Activated naive CD4-positive, alpha-beta T cell treated with anti-CD3 and anti-CD28 coated beads, Interleukin-2, amount 50 U/mL, for 24 hours (primary cell): ENCODE measurements at regions not wholly inside any gene's neighbourhood (a gene's known extent, or its start where the extent isn't known, plus 50 kb on each side); places are given as distances from the start of the nearest gene placed in this dataset.
"Not testable (repeated sequence)": the region's sequence is repeated elsewhere in the genome, so short reads cannot be mapped to it uniquely, and the experiment has no call there.

ENCODE experiments used
- H3K27ac Mint-ChIP-seq: one replicate; pipeline ENCODE4 v1.8.0; 2021; ENCODE audit warnings: mild to moderate bottlenecking, mixed read lengths
- H3K27me3 Mint-ChIP-seq: one replicate; pipeline ENCODE4 v1.8.0; 2021; ENCODE audit warnings: mixed read lengths
- H3K36me3 Mint-ChIP-seq: one replicate; pipeline ENCODE4 v1.8.0; 2021; ENCODE audit warnings: mixed read lengths
- H3K4me1 Mint-ChIP-seq: one replicate; pipeline ENCODE4 v1.8.0; 2021; ENCODE audit warnings: mixed read lengths
- H3K4me3 Mint-ChIP-seq: one replicate; pipeline ENCODE4 v1.8.0; 2021; ENCODE audit warnings: mild to moderate bottlenecking, mixed read lengths
- H3K9me3 Mint-ChIP-seq: one replicate; pipeline ENCODE4 v1.8.0; 2021; ENCODE audit warnings: mixed read lengths

- H3K9me3 Mint-ChIP-seq = peaks cover 8% of the 10 kb centered on the region
- peaks cover 1% of the 10 kb centered on the region for H3K36me3 Mint-ChIP-seq
- no peaks in the 10 kb centered on the region for H3K4me1 Mint-ChIP-seq
- no peak overlapping the region for H3K4me3 Mint-ChIP-seq
- H3K27ac Mint-ChIP-seq = no peak overlapping the region
- H3K27me3 Mint-ChIP-seq = peaks cover 7% of the 10 kb centered on the region
Measured at GRCh38 chr4:100635899-100636298, 118.1 kb upstream of the EMCN start.

DNA sequence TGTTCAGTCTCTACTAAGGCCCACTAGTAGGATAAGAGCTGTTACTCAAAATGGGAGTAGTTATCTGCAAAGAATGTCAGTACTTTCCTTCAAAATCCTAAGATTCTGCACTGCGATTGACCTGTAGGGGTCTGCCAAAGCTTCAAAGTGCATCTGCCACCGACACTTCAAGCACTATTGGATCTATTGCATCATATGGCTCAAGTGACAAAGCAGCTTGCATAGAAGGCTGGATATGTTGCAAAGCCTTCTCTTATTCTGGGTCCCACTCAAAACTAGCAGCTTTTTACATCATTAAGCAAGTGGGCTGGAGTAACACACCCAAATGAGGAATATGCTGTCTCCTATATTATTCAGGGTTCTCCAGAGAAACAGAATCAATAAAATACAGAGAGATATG lies 115.4 kb upstream of the EMCN start:
- H3K9me3 Mint-ChIP-seq = peaks cover 8% of the 10 kb centered on the region
- no peak overlapping the region for H3K27ac Mint-ChIP-seq
- peaks cover 5% of the 10 kb centered on the region for H3K27me3 Mint-ChIP-seq
- no peaks in the 10 kb centered on the region for H3K4me1 Mint-ChIP-seq
- peaks cover 1% of the 10 kb centered on the region for H3K36me3 Mint-ChIP-seq
- H3K4me3 Mint-ChIP-seq = no peak overlapping the region

DNA sequence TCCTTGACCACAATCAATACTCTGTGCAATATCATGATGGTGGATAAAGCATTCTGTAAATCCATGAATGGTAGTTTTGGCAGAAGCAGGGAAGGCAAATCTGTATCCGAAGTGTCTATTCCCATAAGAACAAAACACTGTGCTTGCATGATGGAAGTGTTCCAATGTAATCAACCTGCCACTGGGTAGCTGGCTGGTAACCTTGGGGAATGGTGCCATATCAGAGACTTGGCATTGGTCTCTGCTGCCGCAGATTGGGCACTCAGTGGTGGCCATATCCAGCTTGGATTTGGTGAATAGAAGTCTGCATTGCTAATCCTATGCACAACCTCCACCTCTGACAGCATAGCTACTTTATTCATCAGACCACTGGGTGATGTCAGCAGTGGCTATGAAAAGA lies 114.3 kb upstream of the EMCN start:
- Mint-ChIP-seq H3K36me3 (no peaks in the 10 kb centered on the region), H3K27ac (no peak overlapping the region), H3K4me1 (no peaks in the 10 kb centered on the region), H3K4me3 (no peak overlapping the region), H3K9me3 (no peaks in the 10 kb centered on the region), H3K27me3 (peaks cover 3% of the 10 kb centered on the region)

DNA sequence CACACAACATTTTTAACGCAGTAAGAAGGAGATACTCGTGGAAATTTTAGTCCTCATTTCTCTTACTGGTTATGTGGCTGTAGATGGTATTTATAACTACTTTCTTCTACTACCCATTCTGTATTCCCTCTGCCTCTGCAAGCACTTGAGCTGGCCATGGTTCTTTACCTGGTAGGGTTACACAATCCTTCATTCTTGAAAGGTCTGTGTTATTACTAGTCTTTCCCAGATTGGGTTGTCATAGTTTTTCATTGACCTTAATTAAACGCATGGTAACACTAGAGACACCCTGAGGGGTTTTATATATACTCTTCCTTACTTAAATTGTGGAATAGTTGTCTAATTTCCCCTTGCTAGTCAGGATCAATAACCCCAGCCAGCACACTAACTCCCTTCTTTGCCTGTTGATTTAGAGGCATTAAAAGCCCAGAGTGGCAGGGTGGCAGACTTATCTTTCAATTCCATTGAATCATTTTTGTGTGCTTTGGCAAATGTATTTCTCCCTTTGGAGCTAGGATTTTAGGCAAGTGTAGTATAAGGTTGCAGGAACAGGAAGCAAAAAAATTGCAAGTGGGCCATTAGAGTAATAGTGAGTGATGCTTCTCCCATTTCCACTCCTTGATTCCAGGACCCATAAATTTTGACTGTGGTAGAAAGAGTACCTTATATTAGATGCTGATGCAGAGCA lies 113.6 kb upstream of the EMCN start:
- H3K36me3 Mint-ChIP-seq = no peaks in the 10 kb centered on the region
- no peaks in the 10 kb centered on the region for H3K9me3 Mint-ChIP-seq
- H3K4me3 Mint-ChIP-seq = no peak overlapping the region
- H3K4me1 Mint-ChIP-seq = no peaks in the 10 kb centered on the region
- no peak overlapping the region for H3K27ac Mint-ChIP-seq
- peaks cover 1% of the 10 kb centered on the region for H3K27me3 Mint-ChIP-seq

GRCh38 chr4:100630341-100630740 lies 112.5 kb upstream of the EMCN start:
- H3K9me3 Mint-ChIP-seq = no peaks in the 10 kb centered on the region
- no peaks in the 10 kb centered on the region for H3K4me1 Mint-ChIP-seq
- H3K4me3 Mint-ChIP-seq = no peak overlapping the region
- H3K27ac Mint-ChIP-seq = no peak overlapping the region
- no peaks in the 10 kb centered on the region for H3K36me3 Mint-ChIP-seq
- H3K27me3 Mint-ChIP-seq = peaks cover 1% of the 10 kb centered on the region

DNA sequence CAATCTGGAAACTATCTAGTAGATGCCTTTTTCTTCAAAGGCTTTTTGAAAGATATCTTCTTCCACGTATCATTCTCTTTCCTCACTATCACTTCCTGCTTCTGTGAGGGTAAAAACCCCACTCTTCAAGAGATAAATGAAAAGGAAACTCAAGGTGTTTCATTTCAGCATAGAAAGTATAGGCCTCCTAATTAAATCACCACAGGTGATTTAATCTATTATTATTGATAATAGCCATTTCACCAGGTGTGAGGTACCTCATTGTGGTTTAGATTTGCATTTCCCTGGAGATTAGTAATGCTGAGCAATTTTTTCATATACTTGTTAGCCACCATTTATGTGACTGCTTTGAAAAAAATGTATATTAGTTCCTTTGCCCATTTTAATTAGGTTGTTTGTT lies 92.0 kb upstream of the EMCN start:
- H3K4me3 Mint-ChIP-seq = no peak overlapping the region
- peaks cover 12% of the 10 kb centered on the region for H3K4me1 Mint-ChIP-seq
- H3K9me3 Mint-ChIP-seq = no peaks in the 10 kb centered on the region
- no peak overlapping the region for H3K27ac Mint-ChIP-seq
- no peaks in the 10 kb centered on the region for H3K27me3 Mint-ChIP-seq
- H3K36me3 Mint-ChIP-seq = no peaks in the 10 kb centered on the region

DNA sequence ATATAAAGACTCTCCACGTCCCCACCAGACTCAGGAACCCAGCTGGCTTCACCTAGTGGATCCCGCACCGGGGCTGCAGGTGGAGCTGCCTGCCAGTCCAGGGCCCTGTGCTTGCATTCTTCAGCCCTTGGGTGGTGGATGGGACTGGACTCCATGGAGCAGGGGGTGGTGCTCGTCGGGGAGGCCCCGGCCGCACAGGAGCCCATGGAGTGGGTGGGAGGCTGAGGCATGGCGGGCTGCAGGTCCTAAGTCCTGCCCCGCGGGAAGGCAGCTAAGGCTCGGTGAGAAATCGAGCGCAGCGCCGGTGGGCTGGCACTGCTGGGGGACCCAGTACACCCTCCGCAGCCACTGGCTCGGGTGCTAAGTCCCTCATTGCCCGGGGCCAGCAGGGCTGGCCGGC lies 90.8 kb upstream of the EMCN start:
- not testable (repeated sequence) for H3K27ac Mint-ChIP-seq, H3K36me3 Mint-ChIP-seq, H3K4me3 Mint-ChIP-seq, H3K9me3 Mint-ChIP-seq, H3K27me3 Mint-ChIP-seq
- H3K4me1 Mint-ChIP-seq = peaks cover 12% of the 10 kb centered on the region

GRCh38 chr4:100605144-100605543 lies 87.3 kb upstream of the EMCN start:
- H3K4me3 Mint-ChIP-seq = no peak overlapping the region
- H3K4me1 Mint-ChIP-seq = peaks cover 9% of the 10 kb centered on the region
- H3K27me3 Mint-ChIP-seq = no peaks in the 10 kb centered on the region
- no peak overlapping the region for H3K27ac Mint-ChIP-seq
- H3K9me3 Mint-ChIP-seq = no peaks in the 10 kb centered on the region
- H3K36me3 Mint-ChIP-seq = no peaks in the 10 kb centered on the region

GRCh38 chr4:100593935-100594334 lies 76.1 kb upstream of the EMCN start:
- no peaks in the 10 kb centered on the region for H3K4me1 Mint-ChIP-seq
- H3K36me3 Mint-ChIP-seq = no peaks in the 10 kb centered on the region

GRCh38 chr4:100591161-100591876 lies 73.5 kb upstream of the EMCN start:
- no peaks in the 10 kb centered on the region for H3K9me3 Mint-ChIP-seq
- H3K27me3 Mint-ChIP-seq = no peaks in the 10 kb centered on the region
- no peaks in the 10 kb centered on the region for H3K36me3 Mint-ChIP-seq
- no peaks in the 10 kb centered on the region for H3K4me1 Mint-ChIP-seq
- no peak overlapping the region for H3K4me3 Mint-ChIP-seq
- H3K27ac Mint-ChIP-seq = no peak overlapping the region

More at GRCh38 chr4:100593935-100594334, 76.1 kb upstream of the EMCN start:
- Mint-ChIP-seq H3K4me3 (no peak overlapping the region), H3K9me3 (no peaks in the 10 kb centered on the region), H3K27ac (no peak overlapping the region), H3K27me3 (no peaks in the 10 kb centered on the region)

DNA sequence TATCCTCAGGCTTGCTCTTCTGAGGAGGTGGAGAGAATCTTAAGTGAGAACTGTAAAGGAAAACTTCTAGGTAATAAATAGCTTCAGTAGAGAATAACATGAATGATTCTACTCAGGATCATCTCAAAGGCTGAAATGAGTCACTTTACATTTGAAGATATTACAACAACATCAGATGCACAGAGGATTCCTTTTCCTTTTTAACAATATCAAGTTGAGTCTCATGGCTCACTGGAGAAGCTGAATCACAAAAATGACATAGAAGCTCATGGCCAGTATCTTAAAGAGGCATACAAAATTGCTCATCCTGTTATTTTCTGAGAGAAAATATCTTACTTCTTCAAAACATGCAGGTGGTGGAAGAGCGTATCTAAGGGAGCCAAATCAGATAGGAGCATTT lies 72.5 kb upstream of the EMCN start:
- Mint-ChIP-seq H3K27ac (no peak overlapping the region), H3K4me3 (no peak overlapping the region), H3K9me3 (no peaks in the 10 kb centered on the region), H3K36me3 (no peaks in the 10 kb centered on the region), H3K4me1 (no peaks in the 10 kb centered on the region), H3K27me3 (no peaks in the 10 kb centered on the region)

- no peaks in the 10 kb centered on the region for H3K9me3 Mint-ChIP-seq
- H3K4me3 Mint-ChIP-seq = no peak overlapping the region
- H3K27me3 Mint-ChIP-seq = no peaks in the 10 kb centered on the region
- H3K36me3 Mint-ChIP-seq = no peaks in the 10 kb centered on the region
- H3K27ac Mint-ChIP-seq = no peak overlapping the region
- no peaks in the 10 kb centered on the region for H3K4me1 Mint-ChIP-seq
Measured at GRCh38 chr4:100588076-100588475, 70.3 kb upstream of the EMCN start.

GRCh38 chr4:100582146-100582545 lies 64.3 kb upstream of the EMCN start:
- Mint-ChIP-seq H3K4me1 (no peaks in the 10 kb centered on the region), H3K27ac (no peak overlapping the region), H3K27me3 (no peaks in the 10 kb centered on the region), H3K4me3 (no peak overlapping the region), H3K36me3 (no peaks in the 10 kb centered on the region), H3K9me3 (no peaks in the 10 kb centered on the region)

DNA sequence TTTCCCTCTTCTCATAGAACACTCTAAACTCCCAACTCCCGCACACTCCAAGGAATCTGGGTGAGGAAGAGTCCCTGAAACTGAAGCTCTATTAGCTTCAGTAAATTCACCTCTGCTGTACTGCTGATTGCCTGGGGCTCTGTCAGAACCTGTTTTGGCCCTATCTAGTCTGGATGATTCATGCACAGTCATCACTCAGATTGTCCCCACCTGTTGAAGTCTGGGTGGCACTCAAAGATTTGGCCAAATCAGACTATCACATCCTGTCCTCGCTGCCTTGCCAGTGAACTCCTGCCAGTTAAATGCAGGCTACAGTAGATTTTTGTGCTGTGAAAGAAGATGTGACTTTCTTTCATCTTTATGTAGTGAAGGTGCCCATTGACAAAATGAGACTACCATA lies 63.5 kb upstream of the EMCN start:
- H3K27ac Mint-ChIP-seq = no peak overlapping the region
- H3K4me3 Mint-ChIP-seq = no peak overlapping the region
- no peaks in the 10 kb centered on the region for H3K36me3 Mint-ChIP-seq
- H3K27me3 Mint-ChIP-seq = no peaks in the 10 kb centered on the region
- H3K4me1 Mint-ChIP-seq = no peaks in the 10 kb centered on the region
- H3K9me3 Mint-ChIP-seq = no peaks in the 10 kb centered on the region

GRCh38 chr4:100576570-100576969 lies 58.7 kb upstream of the EMCN start:
- H3K9me3 Mint-ChIP-seq = no peaks in the 10 kb centered on the region
- H3K4me1 Mint-ChIP-seq = no peaks in the 10 kb centered on the region
- H3K4me3 Mint-ChIP-seq = no peak overlapping the region
- H3K36me3 Mint-ChIP-seq = no peaks in the 10 kb centered on the region
- no peaks in the 10 kb centered on the region for H3K27me3 Mint-ChIP-seq
- no peak overlapping the region for H3K27ac Mint-ChIP-seq

DNA sequence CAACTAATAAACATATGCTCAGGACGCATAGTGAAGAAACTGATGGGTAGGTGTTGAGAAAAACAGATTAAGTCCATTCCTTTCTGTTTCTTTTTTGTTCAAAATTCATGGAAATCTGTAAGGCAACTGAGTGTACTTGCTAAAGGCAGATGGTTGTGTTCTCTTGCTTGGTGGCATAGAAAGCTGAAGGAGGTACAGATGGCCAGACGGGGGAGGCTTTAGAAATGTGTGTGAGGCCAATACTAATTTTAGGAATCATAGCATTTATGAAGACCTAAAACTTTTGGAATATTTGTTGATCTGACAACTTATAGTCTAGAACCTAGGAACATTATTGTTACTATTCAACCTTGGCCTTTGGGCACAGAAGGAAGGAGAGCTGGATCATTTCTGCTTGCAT lies 56.8 kb upstream of the EMCN start:
- no peak overlapping the region for H3K4me3 Mint-ChIP-seq
- H3K27me3 Mint-ChIP-seq = no peaks in the 10 kb centered on the region
- H3K36me3 Mint-ChIP-seq = no peaks in the 10 kb centered on the region
- H3K4me1 Mint-ChIP-seq = peaks cover under 1% of the 10 kb centered on the region
- H3K9me3 Mint-ChIP-seq = no peaks in the 10 kb centered on the region
- no peak overlapping the region for H3K27ac Mint-ChIP-seq

DNA sequence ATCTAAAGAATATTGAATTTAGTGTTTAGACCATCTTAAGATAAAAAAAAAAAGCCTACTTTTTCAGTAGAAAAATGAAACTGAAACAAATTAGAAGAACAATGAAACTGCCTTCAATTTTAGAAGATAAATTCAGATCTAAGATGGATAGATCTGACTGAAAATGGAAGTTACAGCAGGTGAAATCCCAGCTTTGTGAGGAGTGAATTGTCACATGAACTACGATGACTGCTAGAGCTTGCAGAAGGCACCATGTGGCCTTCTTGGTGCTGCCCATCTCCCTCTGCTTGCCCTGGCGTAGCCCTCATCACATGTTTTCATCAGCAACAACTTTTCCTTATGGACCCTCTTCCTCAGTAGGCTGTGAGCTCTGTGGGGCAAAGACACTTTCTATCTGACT lies 51.4 kb upstream of the EMCN start:
- H3K36me3 Mint-ChIP-seq = no peaks in the 10 kb centered on the region
- no peaks in the 10 kb centered on the region for H3K27me3 Mint-ChIP-seq
- H3K4me1 Mint-ChIP-seq = peaks cover 23% of the 10 kb centered on the region
- peak overlapping the region; percentile 26 for H3K4me3 Mint-ChIP-seq
- peak overlapping the region; percentile 83 for H3K27ac Mint-ChIP-seq
- no peaks in the 10 kb centered on the region for H3K9me3 Mint-ChIP-seq
